ENCODE measurements at regions not wholly inside any gene's neighbourhood (a gene's known extent, or its start where the extent isn't known, plus 50 kb on each side); places are given as distances from the start of the nearest gene placed in this dataset.

DNA sequence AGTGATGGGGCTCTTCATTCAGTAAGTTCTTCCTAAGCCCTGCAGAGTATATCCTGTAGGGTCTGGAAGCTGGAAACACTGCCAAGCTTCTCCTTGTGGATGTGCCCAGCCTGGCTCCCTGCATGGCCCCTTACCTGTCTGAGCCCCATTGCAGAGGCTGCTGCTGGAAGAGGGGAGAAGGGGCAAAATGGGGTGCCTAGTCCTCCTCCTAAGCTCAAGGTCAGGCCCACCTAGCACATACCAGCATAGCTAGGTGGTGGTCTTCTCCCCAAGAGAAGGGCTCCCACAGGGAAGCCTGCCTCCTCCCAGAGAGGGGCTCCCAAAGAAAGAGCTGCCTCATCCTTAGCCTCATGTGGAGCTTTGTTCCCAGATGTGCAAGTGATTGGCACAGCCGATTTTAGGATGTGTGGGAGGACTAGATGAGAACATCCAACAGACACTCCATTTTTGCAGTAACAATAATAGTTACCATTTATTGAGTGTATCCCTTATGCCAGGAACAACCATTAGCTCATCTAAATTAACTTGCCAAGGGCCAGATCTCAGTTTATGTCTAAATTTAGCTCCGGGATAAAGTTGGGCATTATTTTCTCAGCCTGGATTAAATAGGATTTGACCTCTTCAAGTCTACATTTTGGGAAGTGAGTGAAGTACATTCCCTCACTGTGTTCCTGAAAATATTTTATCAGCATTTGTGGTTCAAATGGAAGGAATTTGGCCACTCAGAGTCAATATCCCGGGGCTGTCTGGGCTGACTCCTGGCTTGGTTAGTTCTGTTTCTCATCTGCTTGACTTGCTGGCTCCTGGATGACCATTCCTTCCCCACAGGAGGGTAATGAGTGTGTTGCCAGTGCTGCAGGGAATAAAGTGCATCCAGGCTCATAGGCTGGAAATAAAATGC, 291.1 kb upstream of the ROPN1 start:
- DNase-seq (ENCODE audit: low spot score) (no peak), ATAC-seq (no peak)
- intact Hi-C loops (cut with DNase I), result no loop called here

GRCh38 chr3:124283652-124284023, 291.7 kb upstream of the ROPN1 start:
- intact Hi-C loops (cut with DNase I), result no loop called here
- ATAC-seq (no peak), DNase-seq (ENCODE audit: low spot score) (no peak)

DNA sequence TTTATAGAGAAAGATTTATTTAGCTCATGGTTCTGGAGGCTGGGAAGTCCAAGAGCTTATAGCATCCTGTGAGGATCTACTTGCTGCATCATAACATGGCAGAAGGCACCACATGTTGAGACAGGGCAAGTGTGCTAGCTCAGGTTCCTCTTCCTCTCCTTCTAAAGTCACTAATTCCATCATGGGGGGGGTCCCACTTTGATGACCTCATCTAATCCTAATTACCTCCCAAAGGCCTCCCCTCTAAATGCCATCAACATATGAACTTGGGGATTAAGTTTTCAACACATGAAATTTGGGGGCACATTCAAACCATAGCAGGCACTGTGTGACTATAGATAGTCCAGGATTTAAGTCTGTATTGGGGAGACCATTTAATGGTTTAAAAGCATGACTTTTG, 297.1 kb upstream of the ROPN1 start:
- DNase-seq (ENCODE audit: low spot score), result no peak
- no peak for ATAC-seq
- intact Hi-C loops (cut with DNase I), result no loop called here

- ATAC-seq (no peak), DNase-seq (ENCODE audit: low spot score) (no peak)
- intact Hi-C loops (cut with DNase I), result no loop called here
Measured at GRCh38 chr3:124291008-124291407, 299.1 kb upstream of the ROPN1 start.

DNA sequence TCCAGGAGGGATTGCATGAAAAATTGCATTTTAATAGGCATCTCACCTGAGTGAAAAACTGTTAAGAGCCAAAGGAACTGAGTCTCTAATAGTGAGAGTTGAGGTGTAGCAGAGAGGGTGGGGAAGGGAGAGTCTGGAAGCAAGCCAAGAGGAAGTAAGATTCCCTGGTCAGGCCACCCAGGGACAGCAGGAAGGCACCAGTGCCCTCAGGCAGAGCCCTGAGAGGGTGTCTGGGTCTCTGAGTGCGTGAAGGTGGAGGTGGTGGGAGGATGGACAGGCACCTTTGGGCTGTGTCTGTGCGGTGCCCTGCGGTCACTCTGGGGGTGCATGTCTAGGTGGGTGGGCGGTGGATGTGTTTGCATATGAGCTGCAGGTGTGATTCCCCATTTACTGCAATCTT, 300.4 kb upstream of the ROPN1 start:
- ATAC-seq (no peak), DNase-seq (ENCODE audit: low spot score) (no peak)
- intact Hi-C loops (cut with DNase I), result no loop called here

DNA sequence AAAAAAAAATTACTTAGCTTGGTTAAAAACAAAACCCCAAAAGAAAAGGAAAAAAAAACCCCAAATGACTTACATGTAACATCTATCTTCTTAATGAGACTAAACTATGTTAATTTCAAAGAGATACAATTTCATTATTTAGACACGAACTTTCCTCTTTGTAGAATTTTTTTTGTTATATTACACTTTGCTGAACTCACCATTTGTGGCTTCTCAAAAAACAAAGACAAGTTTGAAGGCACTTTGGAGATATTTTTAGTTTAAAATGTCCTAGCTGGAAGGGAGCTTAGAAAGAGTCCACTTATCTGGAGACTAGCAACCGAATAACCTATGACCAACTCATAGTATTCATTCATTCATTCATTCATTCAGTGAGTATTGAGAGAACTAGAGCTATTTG, 301.7 kb upstream of the ROPN1 start:
- no peak for DNase-seq (ENCODE audit: low spot score)
- no peak for ATAC-seq
- intact Hi-C loops (cut with DNase I), result no loop called here

DNA sequence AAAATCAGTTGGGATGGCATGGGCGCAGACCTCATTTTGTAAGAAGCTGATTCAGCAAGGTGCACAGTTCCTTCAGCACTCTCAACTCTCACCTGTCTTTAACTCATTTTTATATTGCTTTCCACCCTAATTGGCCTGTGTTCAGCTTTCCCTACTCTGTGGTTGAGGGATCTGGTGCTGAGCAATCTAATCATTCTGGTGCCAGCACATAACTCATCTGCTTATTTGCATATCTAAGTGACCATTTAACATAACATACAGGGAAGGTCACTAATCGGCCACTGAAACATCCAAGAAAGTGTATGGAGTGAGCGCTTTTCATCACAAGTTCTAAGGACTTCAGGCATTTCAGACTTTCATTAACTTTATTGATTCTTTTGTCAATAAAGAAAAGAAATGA, 303.4 kb upstream of the ROPN1 start:
- no peak for ATAC-seq
- no peak for DNase-seq (ENCODE audit: low spot score)
- intact Hi-C loops (cut with DNase I), result no loop called here

DNA sequence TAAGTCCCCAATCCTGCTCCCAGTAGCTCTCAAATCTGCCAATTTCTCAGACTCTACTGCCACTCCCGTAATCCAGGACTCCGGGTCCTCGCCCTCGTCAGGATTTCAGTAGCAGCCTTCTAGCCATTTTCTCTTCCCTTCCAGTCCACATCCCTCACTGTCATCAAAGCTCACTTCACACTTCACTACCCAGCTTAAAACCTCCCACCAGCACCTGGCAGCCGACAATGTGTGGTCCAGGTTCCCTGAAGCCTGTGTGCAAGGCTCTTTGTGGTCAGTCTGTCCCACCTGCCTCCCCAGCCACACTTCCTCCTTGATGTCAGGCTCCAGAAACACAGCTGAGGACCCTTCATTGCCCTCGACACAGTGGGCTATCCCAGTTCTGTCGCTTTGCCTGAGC, 304.5 kb upstream of the ROPN1 start:
- ATAC-seq (no peak), DNase-seq (ENCODE audit: low spot score) (no peak)
- intact Hi-C loops (cut with DNase I), result no loop called here

GRCh38 chr3:124297062-124297980, 305.4 kb upstream of the ROPN1 start:
- intact Hi-C loops (cut with DNase I), result no loop called here
- ATAC-seq (no peak), DNase-seq (ENCODE audit: low spot score) (no peak)

DNA sequence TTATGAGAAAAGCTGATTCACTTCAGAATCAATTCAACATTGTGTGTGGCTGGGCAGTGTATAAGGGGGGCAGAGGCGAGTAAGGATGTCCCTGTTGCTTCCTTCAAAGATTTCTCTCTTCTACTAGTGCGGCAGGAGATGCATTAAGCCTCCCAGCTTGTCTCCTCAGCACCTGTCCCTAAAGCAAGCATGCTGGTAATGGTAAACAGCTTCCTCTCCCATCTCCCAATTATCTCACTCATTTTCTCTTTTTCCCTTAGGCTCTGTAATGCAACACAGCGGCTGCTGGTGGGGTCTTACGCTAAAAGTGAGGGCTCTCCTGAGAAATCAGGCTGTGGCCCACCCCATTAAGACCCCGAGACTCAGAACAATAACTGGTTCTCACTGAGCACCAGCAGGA, 306.4 kb upstream of the ROPN1 start:
- intact Hi-C loops (cut with DNase I), result no loop called here
- no peak for ATAC-seq

GRCh38 chr3:124298951-124299350, 307.0 kb upstream of the ROPN1 start:
- ATAC-seq (no peak), DNase-seq (ENCODE audit: low spot score) (no peak)
- intact Hi-C loops (cut with DNase I), result no loop called here

More for the DNA sequence above, 306.4 kb upstream of the ROPN1 start:
- no peak for DNase-seq (ENCODE audit: low spot score)

- no peak for ATAC-seq
- no peak for DNase-seq (ENCODE audit: low spot score)
- intact Hi-C loops (cut with DNase I), result no loop called here
Measured at GRCh38 chr3:124299831-124300230, 307.9 kb upstream of the ROPN1 start.

DNA sequence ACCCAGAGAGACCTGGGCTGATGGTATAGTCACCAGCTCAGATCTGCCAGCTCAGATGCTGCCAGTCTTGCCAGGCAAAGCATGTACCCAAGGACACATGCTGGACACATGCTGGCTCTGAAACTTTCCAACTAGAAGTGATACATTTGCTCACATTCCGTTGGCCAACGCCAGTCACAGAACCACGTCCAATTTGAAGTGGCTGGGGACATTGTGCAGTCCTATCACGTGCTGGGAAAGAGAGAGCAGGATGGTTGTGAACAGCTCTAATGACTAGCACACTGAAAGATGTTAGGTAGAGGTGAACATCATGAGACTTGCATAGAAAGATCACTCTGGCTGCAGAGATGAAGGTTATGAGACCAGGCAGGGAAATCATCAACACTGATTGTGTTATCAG, 308.5 kb upstream of the ROPN1 start:
- ATAC-seq, result no peak
- no peak for DNase-seq (ENCODE audit: low spot score)

GRCh38 chr3:124303305-124303910, 311.5 kb upstream of the ROPN1 start:
- DNase-seq (ENCODE audit: low spot score), result no peak
- intact Hi-C loops (cut with DNase I), result no loop called here
- no peak for ATAC-seq

More for the DNA sequence above, 308.5 kb upstream of the ROPN1 start:
- intact Hi-C loops (cut with DNase I), result no loop called here

- DNase-seq (ENCODE audit: low spot score) (no peak), ATAC-seq (no peak)
- intact Hi-C loops (cut with DNase I), result no loop called here
Measured at GRCh38 chr3:124306665-124307064, 314.7 kb upstream of the ROPN1 start.

DNA sequence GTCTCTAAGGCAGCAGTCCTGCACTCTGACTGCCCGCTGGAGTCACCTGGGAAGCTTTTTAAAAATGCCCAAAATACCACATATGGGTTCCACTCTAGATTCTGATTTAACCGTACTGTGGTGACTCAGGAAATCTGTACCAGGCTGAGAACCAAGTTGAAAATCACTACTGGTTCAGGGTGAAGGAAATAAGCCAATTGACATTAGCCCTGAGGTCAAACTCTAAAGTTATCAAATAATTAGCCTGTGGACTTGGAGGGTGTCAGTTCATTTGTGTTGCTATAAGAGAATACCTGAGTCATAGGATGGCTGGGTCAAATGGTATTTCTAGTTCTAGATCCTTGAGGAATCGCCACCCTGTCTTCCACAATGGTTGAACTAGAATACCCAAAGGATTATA, 321.7 kb upstream of the ROPN1 start:
- ATAC-seq (no peak), DNase-seq (ENCODE audit: low spot score) (no peak)
- intact Hi-C loops (cut with DNase I), result no loop called here

GRCh38 chr3:124315215-124316033, 323.5 kb upstream of the ROPN1 start:
- intact Hi-C loops (cut with DNase I), result no loop called here
- DNase-seq (ENCODE audit: low spot score) (no peak), ATAC-seq (no peak)

- no peak for ATAC-seq
- intact Hi-C loops (cut with DNase I), result no loop called here
- DNase-seq (ENCODE audit: low spot score), result no peak
Measured at GRCh38 chr3:124316034-124316287, 324.0 kb upstream of the ROPN1 start.

- ATAC-seq (no peak), DNase-seq (ENCODE audit: low spot score) (no peak)
- intact Hi-C loops (cut with DNase I), result no loop called here
Measured at GRCh38 chr3:124318014-124318413, 326.1 kb upstream of the ROPN1 start.

All from sciatic nerve (tissue), 2 donors.